SU-DHL-6 (cell line): ENCODE measurements at regions not wholly inside any gene's neighbourhood (a gene's known extent, or its start where the extent isn't known, plus 50 kb on each side); places are given as distances from the start of the nearest gene placed in this dataset.

Experiments
- H2AFZ ChIP-seq: fragments of 200-600 bp; sonication (generic); 2 replicates; pipeline ENCODE4 v1.6.1; 2014; ENCODE audit warnings: low read depth, mild to moderate bottlenecking, moderate library complexity, mixed read lengths, antibody characterized with exemption, low read length; ENCODE audit not compliant: severe bottlenecking
- H3F3A ChIP-seq: fragments of 200-600 bp; shearing (Covaris generic); 2 replicates; pipeline ENCODE4 v1.6.0; 2016; ENCODE audit warnings: antibody characterized with exemption, mild to moderate bottlenecking; ENCODE audit not compliant: insufficient read depth
- H3K27ac ChIP-seq: fragments of 200-600 bp; sonication (generic); 2 replicates; pipeline ENCODE4 v1.5.1; 2016; ENCODE audit warnings: low read depth, mild to moderate bottlenecking, low read length, moderate library complexity, mixed read lengths
- H3K27me3 ChIP-seq: fragments of 200-600 bp; sonication (generic), shearing (Covaris generic); 2 replicates; pipeline ENCODE4 v1.6.0; 2014; ENCODE audit warnings: mild to moderate bottlenecking, low read length
- H3K36me3 ChIP-seq: fragments of 200-600 bp; sonication (generic); 2 replicates; pipeline ENCODE4 v1.6.1; 2014; ENCODE audit warnings: mild to moderate bottlenecking, low read length, mixed read lengths
- H3K4me2 ChIP-seq: fragments of 300-600, 200-600 bp; shearing (Covaris generic), sonication (generic); 2 replicates; pipeline ENCODE4 v1.6.0; 2014; ENCODE audit warnings: low read length, low read depth, mild to moderate bottlenecking; ENCODE audit not compliant: poor library complexity, severe bottlenecking
- H3K4me3 ChIP-seq: fragments of 200-600 bp; sonication (generic); 2 replicates; pipeline ENCODE4 v1.5.1; 2014; ENCODE audit warnings: antibody characterized with exemption, low read length, mild to moderate bottlenecking, mixed read lengths; ENCODE audit not compliant: insufficient read depth, poor library complexity, severe bottlenecking
- H3K79me2 ChIP-seq: fragments of 200-600 bp; sonication (generic); 2 replicates; pipeline ENCODE4 v1.6.1; 2014; ENCODE audit warnings: mild to moderate bottlenecking, low read length, moderate library complexity; ENCODE audit not compliant: insufficient read depth
- H3K9ac ChIP-seq: fragments of 200-600 bp; sonication (generic); 2 replicates; pipeline ENCODE4 v1.7.0; 2014; ENCODE audit warnings: mild to moderate bottlenecking, low read length
- H3K9me2 ChIP-seq: fragments of 200-600 bp; sonication (generic); replicated peaks from 2 replicates; pipeline ENCODE4 v1.6.1; 2014; ENCODE audit warnings: low read length; ENCODE audit not compliant: insufficient read depth
- H3K9me3 ChIP-seq: fragments of 200-600 bp; sonication (generic); 2 replicates; pipeline ENCODE4 v1.6.1; 2014; ENCODE audit warnings: low read length, mixed read lengths; ENCODE audit not compliant: insufficient read depth
- H4K20me1 ChIP-seq: fragments of 200-600 bp; sonication (generic); 2 replicates; pipeline ENCODE4 v1.6.1; 2014; ENCODE audit warnings: low read depth, mild to moderate bottlenecking, antibody characterized with exemption, low read length, moderate library complexity, mixed read lengths
- CTCF ChIP-seq: fragments of 200-600 bp; sonication (generic); IDR thresholded peaks from one replicate; pipeline ENCODE4 v1.5.1; 2017; ENCODE audit warnings: antibody characterized with exemption, mild to moderate bottlenecking, low read length, moderate library complexity; ENCODE audit not compliant: insufficient read depth, poor library complexity, severe bottlenecking
- EZH2phosphoT487 ChIP-seq: fragments of 200-600 bp; sonication (generic), shearing (Covaris generic); conservative IDR thresholded peaks from 2 replicates; pipeline ENCODE4 v1.6.1; 2018; ENCODE audit warnings: mild to moderate bottlenecking, antibody characterized with exemption, low read length, moderate library complexity, mixed read lengths

- Histone ChIP-seq H3K4me3 (no peak overlapping the region), H2AFZ (peak overlapping the region; percentile 74), H3F3A (no peaks in the 10 kb centered on the region), H3K79me2 (no peaks in the 10 kb centered on the region), H3K9ac (no peak overlapping the region), H3K4me2 (no peak overlapping the region), H3K36me3 (no peaks in the 10 kb centered on the region), H3K27ac (no peak overlapping the region), H3K27me3 (no peaks in the 10 kb centered on the region), H3K9me2 (no peaks in the 10 kb centered on the region), H4K20me1 (no peaks in the 10 kb centered on the region), H3K9me3 (no peaks in the 10 kb centered on the region)
- no peak for TF ChIP-seq EZH2phosphoT487
- TF ChIP-seq CTCF: no peak
These were observed 199.1 kb upstream of the TMPRSS15 start for GRCh38 chr21:18602711-18603110.

GRCh38 chr21:18603261-18603660 is 199.7 kb upstream of the TMPRSS15 start:
- H3K4me3 ChIP-seq: no peak overlapping the region
- peak overlapping the region; percentile 74 for H2AFZ ChIP-seq
- H3K79me2 ChIP-seq: no peaks in the 10 kb centered on the region
- H3K9me3 ChIP-seq: no peaks in the 10 kb centered on the region
- TF ChIP-seq CTCF: no peak
- no peak for TF ChIP-seq EZH2phosphoT487
- H4K20me1 ChIP-seq: no peaks in the 10 kb centered on the region
- H3K27me3 ChIP-seq: no peaks in the 10 kb centered on the region
- no peak overlapping the region for H3K27ac ChIP-seq
- no peaks in the 10 kb centered on the region for H3K36me3 ChIP-seq
- no peaks in the 10 kb centered on the region for H3K9me2 ChIP-seq
- H3F3A ChIP-seq: no peaks in the 10 kb centered on the region
- H3K4me2 ChIP-seq: no peak overlapping the region
- no peak overlapping the region for H3K9ac ChIP-seq

GRCh38 chr21:18603980-18604379 is 200.4 kb upstream of the TMPRSS15 start:
- H3K4me3 ChIP-seq: no peak overlapping the region
- H3K4me2 ChIP-seq: no peak overlapping the region
- H3K9me2 ChIP-seq: no peaks in the 10 kb centered on the region
- no peaks in the 10 kb centered on the region for H3K9me3 ChIP-seq
- H3K27me3 ChIP-seq: no peaks in the 10 kb centered on the region
- H3K27ac ChIP-seq: no peak overlapping the region
- no peaks in the 10 kb centered on the region for H3K36me3 ChIP-seq
- H3K79me2 ChIP-seq: no peaks in the 10 kb centered on the region
- TF ChIP-seq CTCF (no peak), EZH2phosphoT487 (no peak)
- H3F3A ChIP-seq: no peaks in the 10 kb centered on the region
- H2AFZ ChIP-seq: no peak overlapping the region
- no peaks in the 10 kb centered on the region for H4K20me1 ChIP-seq
- H3K9ac ChIP-seq: no peak overlapping the region

- Histone ChIP-seq H3K4me2 (no peak overlapping the region), H3K27me3 (no peaks in the 10 kb centered on the region), H3K9ac (no peak overlapping the region), H3K9me2 (no peaks in the 10 kb centered on the region), H2AFZ (no peak overlapping the region), H4K20me1 (no peaks in the 10 kb centered on the region), H3F3A (no peaks in the 10 kb centered on the region), H3K27ac (no peak overlapping the region), H3K79me2 (no peaks in the 10 kb centered on the region), H3K9me3 (no peaks in the 10 kb centered on the region), H3K4me3 (no peak overlapping the region), H3K36me3 (no peaks in the 10 kb centered on the region)
- TF ChIP-seq CTCF: no peak
- TF ChIP-seq EZH2phosphoT487: no peak
These were observed 204.6 kb upstream of the TMPRSS15 start for GRCh38 chr21:18608226-18608625.
